ENCODE measurements at regions not wholly inside any gene's neighbourhood (a gene's known extent, or its start where the extent isn't known, plus 50 kb on each side); places are given as distances from the start of the nearest gene placed in this dataset.
"Not testable (repeated sequence)": the region's sequence is repeated elsewhere in the genome, so short reads cannot be mapped to it uniquely, and the experiment has no call there.

GRCh38 chr11:89545691-89546090, 54.5 kb upstream of the NOX4 start:
- no peak for DNase-seq (ENCODE audit: low spot score in 2 of 2)
- Histone ChIP-seq H3K4me3 (no peak overlapping the region), H3K27me3 (no peaks in the 10 kb centered on the region), H3K27ac (no peak overlapping the region), H3K9me3 (no peaks in the 10 kb centered on the region), H3K4me1 (no peaks in the 10 kb centered on the region), H3K36me3 (no peaks in the 10 kb centered on the region)
- WGBS, 2 donors, result 79 to 80% methylated on average over 3 of the region's 3 CpGs
- TF ChIP-seq CTCF (IDR thresholded peaks at IDR 0.05) (no peak), POLR2A (IDR thresholded peaks at IDR 0.05) (no peak), EP300 (IDR thresholded peaks at IDR 0.05) (no peak)

- H3K27me3 ChIP-seq; H3K9me3 ChIP-seq; H3K4me3 ChIP-seq; H3K36me3 ChIP-seq; DNase-seq (ENCODE audit: low spot score in 2 of 2); H3K27ac ChIP-seq: not testable (repeated sequence)
- H3K4me1 ChIP-seq, result peaks cover 0 to 11% (median 0%) of the 10 kb centered on the region in 4 donors
- WGBS, 2 donors, result 95 to 97% methylated on average over 1 of the region's 1 CpG
Measured at GRCh38 chr11:89555781-89556180, 64.6 kb upstream of the NOX4 start.

- H3K27me3 ChIP-seq; H3K9me3 ChIP-seq; H3K36me3 ChIP-seq; DNase-seq (ENCODE audit: low spot score in 2 of 2); H3K27ac ChIP-seq; H3K4me3 ChIP-seq: not testable (repeated sequence)
- H3K4me1 ChIP-seq, result peaks cover 0 to 11% (median 0%) of the 10 kb centered on the region in 4 donors
- 18 to 19% methylated on average over 3 of the region's 3 CpGs for WGBS, 2 donors
Measured at GRCh38 chr11:89556731-89557707, 65.8 kb upstream of the NOX4 start.

GRCh38 chr11:89560598-89560997, 69.4 kb upstream of the NOX4 start:
- DNase-seq (ENCODE audit: low spot score in 2 of 2); H3K27ac ChIP-seq; H3K4me3 ChIP-seq; H3K27me3 ChIP-seq; H3K9me3 ChIP-seq; H3K36me3 ChIP-seq: not testable (repeated sequence)
- 57 to 61% methylated on average over 3 of the region's 3 CpGs for WGBS, 2 donors
- peaks cover 0 to 11% (median 0%) of the 10 kb centered on the region in 4 donors for H3K4me1 ChIP-seq

GRCh38 chr11:89562731-89563130, 71.6 kb upstream of the NOX4 start:
- not testable (repeated sequence) for H3K9me3 ChIP-seq; H3K4me3 ChIP-seq; H3K36me3 ChIP-seq; H3K4me1 ChIP-seq; H3K27ac ChIP-seq; DNase-seq (ENCODE audit: low spot score in 2 of 2); H3K27me3 ChIP-seq
- WGBS, 2 donors, result 92 to 96% methylated on average over 2 of the region's 2 CpGs

- Histone ChIP-seq H3K4me1 (no peaks in the 10 kb centered on the region), H3K36me3 (no peaks in the 10 kb centered on the region), H3K27ac (no peak overlapping the region), H3K9me3 (no peaks in the 10 kb centered on the region), H3K4me3 (no peak overlapping the region), H3K27me3 (no peaks in the 10 kb centered on the region)
- 96 to 97% methylated on average over 2 to 4 of the region's 4 CpGs for WGBS, 2 donors
- no peak for TF ChIP-seq POLR2A (IDR thresholded peaks at IDR 0.05)
- no peak for TF ChIP-seq EP300 (IDR thresholded peaks at IDR 0.05)
- TF ChIP-seq CTCF (IDR thresholded peaks at IDR 0.05), result no peak
- DNase-seq (ENCODE audit: low spot score in 2 of 2), result no peak
Measured at GRCh38 chr11:89566972-89567371, 75.8 kb upstream of the NOX4 start.

GRCh38 chr11:89569387-89569786, 78.2 kb upstream of the NOX4 start:
- not testable (repeated sequence) for H3K36me3 ChIP-seq; DNase-seq (ENCODE audit: low spot score in 2 of 2); H3K4me3 ChIP-seq; H3K27ac ChIP-seq; H3K9me3 ChIP-seq; H3K27me3 ChIP-seq; H3K4me1 ChIP-seq
- 76 to 84% methylated on average over 5 of the region's 5 CpGs for WGBS, 2 donors

GRCh38 chr11:89571706-89572105, 80.5 kb upstream of the NOX4 start:
- not testable (repeated sequence) for H3K4me3 ChIP-seq; H3K9me3 ChIP-seq; H3K36me3 ChIP-seq; H3K4me1 ChIP-seq; H3K27me3 ChIP-seq; H3K27ac ChIP-seq; DNase-seq (ENCODE audit: low spot score in 2 of 2)
- 80 to 92% methylated on average over 2 of the region's 2 CpGs for WGBS, 2 donors

- not testable (repeated sequence) for H3K27me3 ChIP-seq, H3K27ac ChIP-seq
Measured at GRCh38 chr11:89575846-89576245, 84.7 kb upstream of the NOX4 start.

GRCh38 chr11:89577428-89577827, 86.3 kb upstream of the NOX4 start:
- H3K4me3 ChIP-seq; H3K9me3 ChIP-seq; H3K4me1 ChIP-seq; H3K27me3 ChIP-seq; H3K27ac ChIP-seq; H3K36me3 ChIP-seq; DNase-seq (ENCODE audit: low spot score in 2 of 2): not testable (repeated sequence)
- 63 to 80% methylated on average over 1 of the region's 1 CpG for WGBS, 2 donors

More at GRCh38 chr11:89575846-89576245, 84.7 kb upstream of the NOX4 start:
- H3K9me3 ChIP-seq; H3K4me3 ChIP-seq; H3K36me3 ChIP-seq; DNase-seq (ENCODE audit: low spot score in 2 of 2); H3K4me1 ChIP-seq: not testable (repeated sequence)
